Tibial nerve (tissue), 4 donors: ENCODE measurements at regions not wholly inside any gene's neighbourhood (a gene's known extent, or its start where the extent isn't known, plus 50 kb on each side); places are given as distances from the start of the nearest gene placed in this dataset.
A peak's percentile ranks its signal among the peaks of the same experiment; 100 is the strongest.

ENCODE experiments used
- DNase-seq, 2 donors: peaks; one replicate each; pipeline ENCODE4 v3.0.0-alpha.2; 2019; ENCODE audit warnings: low spot score in 2 of 2
- H3K27ac ChIP-seq, 4 donors: fragments of 200-600 bp; sonication (generic) in 3 of 4; one replicate each; pipeline ENCODE4 v1.5.1; 2017 to 2019; ENCODE audit warnings: mild to moderate bottlenecking in 1 of 4
- H3K27me3 ChIP-seq, 2 donors: fragments of 200-600 bp; sonication (generic) in 1 of 2; one replicate each; pipeline versions ENCODE4 v1.5.1 to v1.6.0; 2017 to 2019
- H3K36me3 ChIP-seq, 3 donors: fragments of 200-600 bp; sonication (generic); one replicate each; pipeline ENCODE4 v1.5.1; 2018 to 2019
- H3K4me1 ChIP-seq, 4 donors: fragments of 200-600 bp; sonication (generic) in 3 of 4; one replicate each; pipeline ENCODE4 v1.5.1; 2017 to 2019
- H3K4me3 ChIP-seq, 4 donors: fragments of 200-600 bp; sonication (generic) in 3 of 4; one replicate each; pipeline ENCODE4 v1.5.1; 2017 to 2019; ENCODE audit warnings: mild to moderate bottlenecking in 1 of 4, moderate library complexity in 1 of 4
- H3K9me3 ChIP-seq, 4 donors: fragments of 200-600 bp; sonication (generic) in 3 of 4; one replicate each; pipeline ENCODE4 v1.5.1; 2017 to 2019
- CTCF ChIP-seq, 5 experiments: fragments of 200-600 bp in 3 of 5; fragments of 450-650 bp in 2 of 5; sonication (generic) in 3 of 5; IDR thresholded peaks; one replicate each; pipeline ENCODE4 v1.5.1; 2016 to 2019; ENCODE audit warnings: antibody characterized with exemption in 5 of 5, mild to moderate bottlenecking in 3 of 5, moderate library complexity in 2 of 5
- EP300 ChIP-seq, 2 donors: sonication (generic); formaldehyde crosslinking; IDR thresholded peaks; one replicate each; pipeline ENCODE4 v1.6.1; 2017; ENCODE audit warnings: antibody characterized with exemption in 2 of 2, mild to moderate bottlenecking in 1 of 2
- POLR2A ChIP-seq, 2 donors: fragments of 450-650 bp; IDR thresholded peaks; one replicate each; pipeline ENCODE4 v1.6.1; 2017; ENCODE audit warnings: antibody characterized with exemption in 2 of 2, mild to moderate bottlenecking in 2 of 2, moderate library complexity in 2 of 2
- WGBS, 2 donors: methylation state at CpG; one replicate each; pipeline ENCODE4 v1.1.5; 2018; 5-methylcytosine and 5-hydroxymethylcytosine counted together

DNA sequence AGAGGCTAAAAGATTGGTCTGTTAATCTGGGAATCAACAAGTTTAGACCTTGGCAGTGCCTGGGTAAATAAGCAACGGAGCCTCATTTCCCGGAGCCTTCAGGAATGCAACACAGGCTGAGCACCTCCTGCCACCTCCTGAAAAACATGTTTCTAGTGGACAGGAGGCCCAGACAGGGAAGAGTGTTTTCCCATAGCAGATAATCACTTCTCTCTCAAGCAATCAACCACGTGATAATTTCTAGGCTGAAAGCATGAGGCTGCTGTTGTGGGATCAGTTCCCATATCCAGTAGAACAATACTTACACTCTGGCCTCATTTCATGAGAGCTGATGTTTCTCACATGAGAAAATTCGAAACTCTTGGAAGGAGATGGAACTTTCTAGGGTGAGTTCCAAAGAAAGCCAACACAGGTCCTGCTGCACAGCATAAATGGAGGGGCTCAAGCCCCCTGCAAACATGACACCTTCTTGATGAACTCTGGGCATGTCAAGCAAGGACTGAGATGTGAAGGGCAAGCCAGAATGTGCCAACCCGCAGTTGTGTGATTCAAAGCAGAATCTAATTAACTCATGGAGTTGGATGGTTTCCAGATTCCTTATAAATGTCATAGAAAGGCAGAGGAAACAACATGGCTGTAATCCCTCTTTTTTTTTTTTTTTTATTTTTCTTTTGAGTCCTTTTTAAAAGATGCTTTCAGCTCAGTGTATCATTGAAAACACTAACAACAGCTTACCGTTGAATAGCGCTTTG lies 228.5 kb upstream of the SESN3 start:
- 11 to 24% methylated on average over 7 of the region's 7 CpGs for WGBS, 2 donors
- TF ChIP-seq EP300 (IDR thresholded peaks at IDR 0.05) (peak in 1 of 2 donors; percentile 67), CTCF (IDR thresholded peaks at IDR 0.05) (no peak), POLR2A (IDR thresholded peaks at IDR 0.05) (no peak)
- no peaks in the 10 kb centered on the region for H3K9me3 ChIP-seq
- no peak overlapping the region for H3K4me3 ChIP-seq
- no peaks in the 10 kb centered on the region for H3K27me3 ChIP-seq
- peak overlapping the region in 3 of 4 donors; percentile 34 to 80 (median 77) for H3K27ac ChIP-seq
- H3K4me1 ChIP-seq, result peaks cover 0 to 24% (median 7%) of the 10 kb centered on the region in 4 donors
- no peaks in the 10 kb centered on the region for H3K36me3 ChIP-seq
- no peak for DNase-seq

DNA sequence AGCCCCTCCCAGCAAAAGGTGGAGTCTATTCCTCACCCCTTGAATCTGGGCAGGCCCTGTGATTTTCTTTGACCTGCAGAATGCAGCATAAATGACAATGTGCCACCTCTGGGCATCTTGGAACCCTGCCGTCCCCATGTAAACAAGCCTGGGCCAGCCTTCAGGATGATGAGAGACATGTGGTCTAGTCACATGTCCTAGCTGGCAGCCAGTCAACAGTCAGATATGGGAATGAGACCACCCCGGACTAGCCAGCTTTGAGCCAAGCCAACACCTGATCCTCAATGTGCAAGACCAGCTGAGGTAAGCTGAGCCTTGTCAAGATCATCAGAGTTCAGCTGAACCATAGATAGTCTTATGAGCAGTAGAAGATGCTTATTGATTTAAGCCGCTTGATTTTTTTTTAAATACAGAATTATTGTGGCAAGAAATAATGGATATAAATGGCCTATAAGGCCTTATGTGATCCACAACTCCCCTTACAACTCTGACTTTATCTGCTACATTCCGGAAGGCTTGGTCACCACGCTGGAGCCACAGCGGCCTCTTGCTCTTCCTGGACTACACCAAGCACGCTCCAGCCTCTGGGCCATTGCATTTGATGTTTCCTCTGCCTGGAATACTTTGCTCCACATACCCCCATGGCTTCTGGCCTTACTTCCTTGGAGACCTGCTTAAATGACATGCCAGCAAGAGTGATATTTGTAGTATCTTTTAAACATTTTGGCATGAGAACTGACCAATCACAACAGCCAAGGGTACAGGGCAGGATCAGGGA lies 225.9 kb upstream of the SESN3 start:
- no peaks in the 10 kb centered on the region for H3K9me3 ChIP-seq
- DNase-seq, result no peak
- H3K4me1 ChIP-seq, result peaks cover 0 to 37% (median 7%) of the 10 kb centered on the region in 4 donors
- no peaks in the 10 kb centered on the region for H3K27me3 ChIP-seq
- peak overlapping the region in 1 of 4 donors; percentile 80 for H3K27ac ChIP-seq
- H3K36me3 ChIP-seq, result no peaks in the 10 kb centered on the region
- TF ChIP-seq EP300 (IDR thresholded peaks at IDR 0.05) (no peak), CTCF (IDR thresholded peaks at IDR 0.05) (no peak), POLR2A (IDR thresholded peaks at IDR 0.05) (no peak)
- WGBS, 2 donors, result 96 to 98% methylated on average over 7 of the region's 7 CpGs
- H3K4me3 ChIP-seq, result no peak overlapping the region

DNA sequence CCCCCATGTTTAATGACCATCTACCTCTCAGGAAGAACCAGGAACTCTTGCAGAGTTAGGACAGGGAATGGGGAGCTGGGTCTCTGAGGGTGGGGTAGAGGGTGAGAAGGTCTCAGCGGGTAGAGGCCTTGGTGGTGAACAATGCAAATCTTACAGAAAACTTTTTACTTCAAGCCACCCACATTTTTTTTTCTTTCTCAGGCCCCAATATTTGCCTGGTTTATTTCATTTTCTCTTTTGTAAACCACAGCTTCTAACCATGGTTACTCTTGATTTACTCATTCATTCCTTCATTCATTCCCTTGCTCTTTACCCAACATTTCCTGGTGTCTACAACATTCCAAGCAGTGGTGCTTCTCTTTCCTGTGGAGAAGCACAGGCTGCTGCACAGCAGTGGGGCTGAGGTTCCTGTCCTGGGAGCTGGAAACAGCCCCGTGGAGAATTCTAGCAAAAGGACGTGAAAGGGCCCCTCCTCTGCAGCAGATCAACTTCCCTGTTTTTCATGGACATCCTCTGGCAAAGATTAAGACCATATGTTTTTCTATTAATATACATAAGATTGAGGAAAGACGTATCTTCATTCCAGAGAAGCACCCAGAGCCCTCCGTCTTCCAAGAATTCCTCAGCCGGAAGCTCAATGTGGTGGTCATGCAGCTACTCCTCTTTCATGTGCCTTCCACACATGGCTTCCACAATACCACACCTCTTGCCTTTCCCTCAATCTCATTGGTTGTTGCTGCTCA lies 224.4 kb upstream of the SESN3 start:
- Histone ChIP-seq H3K36me3 (no peaks in the 10 kb centered on the region), H3K4me1 (peaks cover 0 to 46% (median 9%) of the 10 kb centered on the region in 4 donors), H3K4me3 (no peak overlapping the region), H3K27ac (peak overlapping the region in 1 of 4 donors; percentile 16), H3K27me3 (no peaks in the 10 kb centered on the region), H3K9me3 (no peaks in the 10 kb centered on the region)
- TF ChIP-seq POLR2A (IDR thresholded peaks at IDR 0.05) (no peak), EP300 (IDR thresholded peaks at IDR 0.05) (no peak), CTCF (IDR thresholded peaks at IDR 0.05) (no peak)
- WGBS, 2 donors, result 77 to 84% methylated on average over 6 of the region's 6 CpGs
- no peak for DNase-seq

DNA sequence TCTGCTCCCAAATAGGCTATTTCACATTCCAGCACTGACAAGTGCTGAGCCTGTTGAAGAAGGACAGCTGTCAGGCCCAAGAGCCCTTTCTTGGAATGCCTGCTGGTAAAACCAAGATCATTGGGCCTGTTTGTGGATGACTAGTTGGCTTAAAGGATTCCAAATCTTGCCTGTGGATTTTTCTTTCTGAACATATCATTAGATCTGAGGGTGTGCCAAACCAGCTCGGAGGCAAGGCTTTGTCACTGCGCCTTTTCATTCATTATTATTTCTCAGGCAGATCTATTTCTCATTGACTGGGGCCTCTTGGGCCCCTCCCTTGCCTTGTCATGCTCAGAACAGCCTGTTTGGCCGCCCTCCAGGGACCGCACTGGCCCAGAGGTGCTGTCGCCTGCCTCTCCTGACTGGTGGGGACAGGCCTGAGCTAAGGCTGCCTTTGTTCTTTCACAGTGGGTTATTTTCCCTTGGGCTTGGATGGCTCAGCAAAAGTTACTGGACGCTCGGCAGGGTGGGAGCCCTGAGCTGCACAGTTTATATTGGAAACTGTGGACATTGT lies 222.7 kb upstream of the SESN3 start:
- TF ChIP-seq CTCF (IDR thresholded peaks at IDR 0.05) (no peak), EP300 (IDR thresholded peaks at IDR 0.05) (peak in 1 of 2 donors; percentile 73)
- Histone ChIP-seq H3K4me1 (peaks cover 0 to 30% (median 2%) of the 10 kb centered on the region in 4 donors), H3K36me3 (no peaks in the 10 kb centered on the region), H3K27me3 (no peaks in the 10 kb centered on the region), H3K9me3 (no peaks in the 10 kb centered on the region), H3K4me3 (no peak overlapping the region), H3K27ac (peak overlapping the region in 2 of 4 donors; percentile 51 to 63)
- WGBS, 2 donors, result 33 to 53% methylated on average over 7 of the region's 7 CpGs
- peak in 1 of 2 donors; percentile 29 for DNase-seq
